Stimulated activated CD4-positive, alpha-beta T cell treated with anti-CD3 and anti-CD28 coated beads, Interleukin-4, amount 100 ng/mL, for 48 hours (primary cell): ENCODE measurements at regions not wholly inside any gene's neighbourhood (a gene's known extent, or its start where the extent isn't known, plus 50 kb on each side); places are given as distances from the start of the nearest gene placed in this dataset.
A peak's percentile ranks its signal among the peaks of the same experiment; 100 is the strongest.
"Not testable (repeated sequence)": the region's sequence is repeated elsewhere in the genome, so short reads cannot be mapped to it uniquely, and the experiment has no call there.

Source experiments
- DNase-seq, 2 donors: peaks; one replicate each; pipeline ENCODE4 v3.0.0-alpha.2; 2020; ENCODE audit warnings: low read depth in 2 of 2

DNA sequence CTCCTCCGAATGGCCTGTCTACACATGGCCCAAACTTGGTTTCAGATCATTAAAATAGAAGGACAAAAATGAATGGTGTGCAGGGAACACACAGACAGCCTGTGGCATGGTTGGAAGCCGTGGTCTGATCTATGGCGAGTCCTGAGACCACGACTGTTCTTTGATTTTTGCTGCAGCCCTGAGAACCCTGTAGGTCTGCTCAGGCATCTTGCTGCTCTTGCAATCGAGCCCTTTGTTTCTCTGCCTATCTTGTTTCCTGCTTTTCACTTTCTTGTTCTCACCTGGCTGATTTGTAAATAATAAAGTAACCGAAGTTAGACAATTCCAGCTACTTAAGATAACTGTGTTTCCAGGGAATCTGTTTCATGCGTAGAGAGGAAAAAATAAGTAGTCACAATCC, 54.1 kb upstream of the NBPF9 start:
- not testable (repeated sequence) for DNase-seq

DNA sequence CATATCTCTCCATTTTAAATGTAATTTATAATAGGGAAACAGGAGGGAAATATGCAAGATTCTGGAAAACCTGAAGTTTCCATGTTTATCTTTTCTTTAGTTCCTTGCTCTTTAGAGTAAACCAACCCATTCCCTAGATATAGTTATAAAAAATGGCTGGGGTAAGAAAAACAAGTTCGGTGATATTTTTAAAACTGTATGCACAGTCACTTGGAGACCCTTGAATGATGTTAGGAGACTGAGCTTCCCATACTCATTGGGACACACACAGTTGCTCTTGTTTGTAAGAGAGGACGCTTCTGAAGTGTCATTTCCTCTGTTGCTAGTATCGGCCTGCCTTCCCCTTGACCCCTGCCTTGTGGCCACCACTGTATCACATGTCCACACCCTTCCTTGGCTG, 55.0 kb upstream of the NBPF9 start:
- not testable (repeated sequence) for DNase-seq

DNA sequence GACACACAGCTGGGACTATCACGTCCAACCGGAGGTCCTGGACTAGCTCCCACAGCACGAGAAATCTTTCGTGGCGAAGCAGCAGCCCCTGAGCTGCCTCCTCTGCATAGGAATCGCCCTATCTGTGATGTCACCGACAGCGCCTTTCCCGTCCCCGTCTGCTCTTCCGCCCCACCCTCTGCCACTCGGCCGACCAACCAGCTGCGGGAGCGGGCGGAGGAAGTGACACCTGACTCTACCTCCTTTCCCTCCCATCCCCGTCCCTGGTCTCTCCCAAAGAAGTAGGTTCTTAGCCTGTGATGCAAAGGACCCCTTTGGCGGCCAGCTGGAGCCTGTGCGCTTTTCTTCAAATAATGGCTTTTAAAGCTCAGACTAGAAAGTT, 59.7 kb upstream of the NBPF9 start:
- not testable (repeated sequence) for DNase-seq

DNA sequence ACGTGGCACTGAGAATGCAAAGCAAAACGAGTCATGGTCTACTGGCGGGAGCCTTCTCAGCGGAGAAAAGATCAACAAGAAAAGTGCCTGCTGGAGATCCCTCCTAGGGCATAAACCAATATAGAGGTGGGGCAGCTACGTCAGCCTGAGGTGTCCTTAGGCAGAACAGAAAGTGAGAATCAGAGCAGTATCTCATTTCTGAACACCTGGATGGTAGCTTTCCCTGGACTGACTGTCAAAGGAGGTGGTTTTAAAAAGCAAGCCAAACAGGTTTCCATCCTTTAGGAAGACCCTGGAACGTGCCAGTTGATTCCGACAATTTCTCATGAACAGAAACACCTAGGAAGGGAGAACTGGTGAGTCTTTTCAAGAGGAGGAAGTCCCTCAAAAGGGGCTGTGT, 71.4 kb upstream of the NBPF9 start:
- not testable (repeated sequence) for DNase-seq

DNA sequence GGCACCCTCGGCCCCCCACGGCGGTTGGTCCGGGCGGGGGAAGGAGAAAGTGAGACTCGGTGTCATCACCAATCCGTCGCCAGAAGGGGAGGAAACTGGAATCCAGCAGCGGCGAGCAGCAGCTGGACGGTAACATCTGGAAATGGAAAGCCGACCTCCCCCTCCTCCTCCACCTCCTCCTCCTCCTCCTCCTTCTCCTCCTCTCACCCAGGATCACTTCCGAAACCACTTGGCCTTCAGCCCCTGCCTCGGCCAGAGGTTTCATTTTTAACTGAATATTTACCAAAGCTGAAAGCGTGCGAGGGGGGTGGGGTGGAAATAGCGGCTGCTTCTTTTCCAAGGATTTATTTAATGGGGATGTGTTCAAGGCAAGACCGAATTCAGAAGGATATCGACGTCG, 72.5 kb upstream of the NBPF9 start:
- not testable (repeated sequence) for DNase-seq

DNA sequence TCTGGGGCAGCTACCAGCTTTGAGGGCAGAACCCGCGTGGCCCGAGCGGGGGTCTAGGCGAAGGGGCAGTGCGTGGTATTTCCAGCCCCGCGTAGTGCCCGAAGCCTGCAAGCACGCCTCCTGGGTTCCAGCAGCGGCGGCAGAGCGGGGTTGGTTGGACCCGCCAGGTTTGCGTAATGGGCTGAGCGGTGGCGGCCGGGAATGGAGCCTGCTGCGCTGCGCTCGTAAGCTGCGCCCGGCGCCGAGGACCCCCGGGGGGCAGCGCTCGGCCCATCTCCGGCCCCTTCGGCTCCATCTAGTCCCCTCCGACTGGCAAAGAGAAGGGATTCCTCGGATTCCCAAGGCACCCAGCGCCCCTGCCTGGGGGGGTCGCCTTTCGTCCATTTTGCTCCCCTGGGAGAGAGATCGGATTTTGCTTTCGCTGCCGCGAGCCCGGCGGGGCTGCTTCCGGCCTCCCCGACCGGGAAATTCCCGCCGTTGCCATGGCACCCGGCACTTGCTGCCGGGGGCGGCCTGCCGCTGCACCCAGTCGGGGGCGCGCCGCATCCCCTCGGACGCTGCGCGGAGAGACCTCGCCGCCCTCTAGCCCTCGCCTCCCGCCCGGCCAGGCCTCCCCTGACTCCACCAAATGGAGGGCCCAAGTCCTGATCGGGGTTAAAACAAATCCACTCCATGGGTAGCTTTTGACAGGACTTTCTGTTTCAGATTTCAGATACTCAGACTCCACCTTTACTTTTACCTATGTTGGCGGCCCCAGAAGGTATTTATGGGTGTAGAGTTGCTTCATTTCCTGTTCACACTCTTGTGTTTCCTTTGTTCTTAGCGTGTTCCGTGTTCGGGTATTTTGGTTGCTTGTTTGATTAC, 73.3 kb upstream of the NBPF9 start:
- DNase-seq: peak; percentile 34 to 44

DNA sequence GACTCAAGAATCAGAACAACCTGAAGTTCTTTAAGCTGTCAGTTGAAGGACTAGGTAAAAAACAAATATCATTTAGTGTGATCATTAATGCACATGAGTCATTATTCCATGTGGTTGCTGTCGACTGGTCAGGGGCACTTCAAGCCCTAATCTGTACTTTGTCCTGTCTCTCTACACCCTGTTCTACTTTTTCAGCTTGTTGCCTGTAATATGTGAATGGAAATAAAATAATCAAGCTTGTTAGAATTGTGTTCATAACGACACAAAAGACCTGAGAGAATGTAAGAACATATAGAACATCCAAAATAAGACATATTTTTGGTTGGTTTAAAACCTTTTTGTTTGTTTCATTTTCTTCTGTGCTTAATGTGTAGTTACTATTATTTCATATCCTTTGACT, 87.4 kb upstream of the NBPF9 start:
- not testable (repeated sequence) for DNase-seq

DNA sequence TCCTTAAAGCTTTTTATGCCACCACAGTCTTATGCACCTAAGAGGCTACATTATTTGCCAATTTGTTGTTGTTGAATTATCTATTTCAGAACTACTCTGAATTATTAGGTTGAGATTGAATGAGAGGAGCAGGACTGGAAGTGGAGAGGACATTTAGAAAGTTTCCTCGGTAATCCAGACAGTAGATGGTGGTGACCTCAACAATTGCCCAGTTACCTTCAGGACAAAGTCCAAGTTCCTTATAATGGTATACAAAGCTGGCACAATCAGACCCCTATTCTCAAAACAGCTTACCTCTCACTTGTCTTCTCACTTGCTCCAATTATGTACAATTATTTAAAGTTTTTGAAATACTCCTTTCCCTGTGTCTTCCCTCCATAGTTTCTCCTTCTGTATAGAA, 93.3 kb upstream of the NBPF9 start:
- DNase-seq: not testable (repeated sequence)

DNA sequence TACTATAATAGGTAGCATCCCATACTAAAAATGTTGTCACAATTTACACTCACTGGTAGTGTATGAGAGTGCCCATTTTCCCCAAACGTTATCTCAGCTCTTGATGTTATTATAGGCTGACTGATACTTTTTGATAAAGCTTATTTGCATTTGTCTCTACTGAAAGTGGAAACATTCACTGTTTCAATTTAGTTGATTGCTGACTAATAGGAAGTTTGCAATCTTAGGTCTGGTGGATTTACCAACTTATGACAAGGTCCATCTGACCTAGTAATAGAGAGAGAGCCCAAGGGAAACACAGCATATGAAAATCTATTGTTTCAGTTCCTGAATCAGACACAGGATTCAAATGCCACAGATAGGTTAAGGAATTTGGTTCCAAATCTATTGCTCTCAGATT, 97.2 kb upstream of the NBPF9 start:
- not testable (repeated sequence) for DNase-seq

DNA sequence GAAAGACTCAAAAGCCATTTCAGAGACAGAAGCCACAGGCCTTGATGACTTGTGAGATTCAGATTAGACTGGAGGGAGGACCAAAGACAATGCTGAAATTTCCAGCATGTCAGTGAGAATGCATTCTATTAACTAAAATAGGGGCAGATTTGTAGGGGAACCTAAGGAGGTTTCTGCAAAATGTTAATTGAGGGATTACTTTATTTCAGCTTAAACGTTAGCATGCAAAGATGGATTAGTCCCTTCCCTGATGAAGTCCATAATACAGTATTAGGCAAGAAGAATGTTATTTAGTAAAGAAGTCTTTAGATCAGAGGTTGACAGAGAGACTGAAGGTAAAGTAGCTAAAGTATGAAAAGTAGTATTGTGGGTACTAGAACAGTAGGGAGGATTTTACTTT, 98.9 kb upstream of the NBPF9 start:
- DNase-seq: not testable (repeated sequence)

DNA sequence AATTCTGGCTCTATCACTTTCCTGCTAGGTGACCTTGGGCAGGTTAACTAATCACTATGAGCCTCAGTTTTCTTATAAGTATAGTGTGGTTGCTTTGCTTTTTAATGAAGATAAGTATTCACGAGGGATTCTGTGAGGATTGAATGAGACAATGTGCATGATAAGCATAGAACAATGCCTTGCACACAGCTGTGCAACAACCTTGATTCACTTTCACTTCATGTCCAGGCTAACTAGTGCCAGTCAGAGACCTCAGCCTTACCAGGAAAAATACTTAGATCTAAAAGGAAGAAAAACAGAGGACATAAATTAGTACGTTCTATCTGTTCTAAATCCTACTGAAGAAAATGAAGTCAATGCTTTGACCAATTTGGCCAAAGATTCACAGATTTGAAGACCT, 101.0 kb upstream of the NBPF9 start:
- DNase-seq: not testable (repeated sequence)

DNA sequence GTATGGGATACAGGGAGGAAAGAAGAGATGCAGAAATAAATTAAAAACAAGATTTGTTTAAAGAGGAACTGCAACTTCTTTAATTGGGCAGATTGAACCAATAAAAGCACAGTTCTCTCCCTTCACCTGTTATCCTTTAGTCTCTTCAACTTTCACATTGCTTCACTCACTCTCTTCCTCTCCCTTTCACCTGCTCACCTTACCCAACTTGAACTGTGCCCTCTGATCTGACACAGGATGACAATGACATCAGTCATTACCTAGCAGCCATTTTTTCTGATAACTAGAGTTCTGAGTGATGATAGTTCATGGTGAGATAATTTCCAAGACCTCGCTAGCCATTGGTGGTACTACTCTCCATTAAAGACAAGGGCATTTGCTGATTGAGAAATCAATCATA, 105.5 kb upstream of the NBPF9 start:
- not testable (repeated sequence) for DNase-seq

DNA sequence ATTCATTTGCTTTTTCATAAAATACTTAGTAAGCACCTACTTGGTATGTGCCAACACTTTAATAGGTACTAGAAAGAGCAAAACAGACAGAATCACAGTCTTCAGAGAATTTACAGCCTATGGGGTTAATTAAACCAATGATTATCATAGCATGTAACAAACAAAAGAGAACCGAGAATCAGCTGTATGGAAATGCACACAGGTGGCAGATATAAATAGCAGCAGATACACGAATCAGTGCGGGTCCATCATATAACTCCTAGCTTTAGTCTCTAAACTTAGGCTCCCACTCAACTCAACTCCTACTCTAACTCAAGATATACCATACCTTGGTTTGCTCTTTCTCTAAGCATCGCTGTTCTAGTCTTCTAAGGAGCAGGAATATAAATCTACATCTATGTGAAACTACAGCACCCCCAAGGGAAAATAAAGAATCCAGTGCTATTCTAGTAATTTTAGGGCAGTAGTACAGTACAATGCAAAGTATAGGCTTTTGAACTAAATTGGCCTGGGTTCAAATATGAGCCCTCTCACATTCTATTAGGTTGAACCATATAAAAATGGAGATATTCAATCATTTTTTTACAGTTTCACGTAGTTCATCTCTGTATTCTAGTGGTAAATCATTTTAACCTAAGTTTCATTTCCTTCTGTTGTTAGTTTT, 108.5 kb upstream of the NBPF9 start:
- DNase-seq: not testable (repeated sequence)

DNA sequence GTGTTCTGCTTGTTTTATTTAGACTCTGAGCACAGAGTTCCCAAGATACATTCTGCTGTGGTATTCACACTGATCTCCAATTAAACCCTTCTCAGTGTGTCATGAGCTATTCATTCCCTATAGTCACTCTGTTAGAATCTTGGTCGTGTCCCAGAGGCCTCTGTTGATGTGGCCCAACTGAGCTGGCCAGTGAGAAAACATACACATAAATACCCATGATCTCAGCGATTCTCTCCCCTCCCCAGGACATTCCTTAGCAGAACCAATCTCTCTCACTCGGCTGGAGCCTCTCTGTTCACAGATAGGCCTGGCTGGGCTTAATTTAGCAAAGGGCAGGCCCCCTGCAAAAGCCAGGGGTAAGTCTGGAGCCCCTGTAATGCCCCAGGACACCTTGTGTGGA, 109.6 kb upstream of the NBPF9 start:
- DNase-seq: not testable (repeated sequence)

DNA sequence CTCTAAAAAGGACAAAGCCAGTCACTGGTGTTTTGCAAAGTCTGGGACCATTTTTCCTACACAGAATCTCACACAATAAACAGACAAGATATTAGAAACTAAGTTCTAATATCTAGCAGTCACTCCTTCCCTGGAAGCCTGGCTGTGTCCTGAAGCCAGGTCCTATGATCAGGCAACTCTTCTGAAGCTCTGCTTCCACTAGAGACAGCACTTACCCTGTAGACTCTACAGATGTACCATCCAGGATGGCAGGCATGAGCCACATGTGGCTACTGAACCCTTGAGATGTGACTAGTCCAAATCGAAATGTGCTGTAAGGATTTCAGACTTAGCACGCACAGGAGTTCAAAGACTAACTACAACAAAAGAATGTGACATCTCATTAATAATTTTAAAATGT, 110.3 kb upstream of the NBPF9 start:
- DNase-seq: not testable (repeated sequence)

DNA sequence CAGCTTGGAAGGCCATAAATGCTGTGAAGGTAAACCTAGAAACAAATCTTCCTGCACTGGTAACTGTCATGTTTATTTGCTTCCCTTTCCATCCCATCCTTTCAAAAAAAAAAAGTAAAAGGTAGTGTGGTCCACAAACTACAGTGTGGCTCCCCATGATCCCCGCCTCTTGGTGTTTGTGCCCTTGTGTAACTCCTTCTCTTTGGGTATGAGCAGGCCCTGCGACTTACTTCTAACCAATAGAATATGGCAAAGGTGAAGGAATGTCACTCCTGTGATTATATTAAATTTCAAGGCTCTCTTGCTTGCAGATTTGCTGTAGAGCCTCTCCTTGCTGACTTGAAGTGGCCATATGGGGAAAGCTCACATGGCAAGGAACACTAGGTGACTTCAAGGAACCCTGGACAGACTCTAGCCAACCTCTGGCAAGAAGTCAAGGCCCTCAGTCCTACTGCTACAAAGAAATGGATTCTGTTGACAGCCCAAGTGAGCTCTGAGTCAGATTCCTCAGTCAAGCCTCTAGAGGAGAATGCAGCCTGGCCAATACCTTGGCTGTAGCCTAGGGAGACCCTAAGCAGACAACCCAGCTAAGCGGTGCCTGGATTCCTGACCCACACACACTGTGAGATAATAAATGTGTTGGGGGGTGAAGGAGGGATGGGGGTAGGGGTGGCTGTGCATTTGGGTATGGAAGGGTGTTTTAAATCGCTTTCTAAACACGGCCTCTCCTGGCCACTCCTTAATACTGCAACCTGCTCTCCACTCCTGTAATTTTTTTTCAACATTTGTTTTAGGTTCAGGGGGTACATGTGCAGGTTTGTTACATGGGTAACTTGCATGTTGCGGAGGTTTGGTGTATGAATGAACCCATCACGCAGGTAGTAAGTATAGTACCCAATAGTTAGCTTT, 115.0 kb upstream of the NBPF9 start:
- not testable (repeated sequence) for DNase-seq

DNA sequence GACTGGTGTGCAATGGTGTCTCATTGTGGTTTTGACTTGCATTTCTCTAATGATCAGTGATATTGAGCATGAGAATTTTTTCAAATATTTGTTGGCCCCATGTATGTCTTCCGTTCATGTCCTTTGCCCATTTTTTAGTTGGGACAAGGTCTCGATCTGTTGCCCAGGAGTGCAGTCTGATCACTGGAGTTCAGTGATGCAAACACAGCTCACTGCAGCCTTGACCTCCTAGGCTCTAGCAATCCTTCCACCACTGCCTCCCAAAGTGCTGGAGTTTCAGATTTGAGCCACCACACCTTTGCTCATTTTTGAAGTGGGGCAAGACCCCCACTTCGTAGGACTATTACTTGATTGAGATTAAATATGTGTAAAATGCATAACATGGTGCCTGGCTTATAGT, 116.2 kb upstream of the NBPF9 start:
- not testable (repeated sequence) for DNase-seq

DNA sequence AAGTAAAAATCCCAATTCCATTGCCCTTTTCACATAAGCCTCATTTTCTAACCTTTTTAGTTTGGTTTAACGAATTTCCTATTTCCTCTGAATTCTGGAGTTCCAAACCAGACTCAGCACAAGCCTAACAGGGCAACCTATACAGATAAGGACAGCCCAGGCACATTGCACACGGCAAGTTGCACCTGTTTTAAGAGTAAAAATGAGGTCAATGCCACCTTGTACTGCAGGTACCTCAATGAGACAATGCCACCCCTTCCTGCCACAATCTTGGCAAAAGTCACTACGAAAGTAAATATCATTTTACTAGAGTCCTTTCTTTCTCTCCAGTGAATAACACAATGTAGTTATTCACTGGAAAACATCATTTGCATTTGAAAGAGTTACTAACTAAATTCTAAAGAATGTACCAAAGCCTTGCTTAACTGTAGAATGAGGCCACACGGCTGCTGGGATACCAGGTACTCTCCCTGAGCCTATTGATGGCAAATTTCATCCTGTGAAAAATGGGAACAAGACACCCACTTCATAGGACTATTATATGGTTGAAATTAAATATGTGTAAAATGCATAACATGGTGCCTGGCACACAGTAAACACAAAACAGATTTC, 117.2 kb upstream of the NBPF9 start:
- not testable (repeated sequence) for DNase-seq

DNA sequence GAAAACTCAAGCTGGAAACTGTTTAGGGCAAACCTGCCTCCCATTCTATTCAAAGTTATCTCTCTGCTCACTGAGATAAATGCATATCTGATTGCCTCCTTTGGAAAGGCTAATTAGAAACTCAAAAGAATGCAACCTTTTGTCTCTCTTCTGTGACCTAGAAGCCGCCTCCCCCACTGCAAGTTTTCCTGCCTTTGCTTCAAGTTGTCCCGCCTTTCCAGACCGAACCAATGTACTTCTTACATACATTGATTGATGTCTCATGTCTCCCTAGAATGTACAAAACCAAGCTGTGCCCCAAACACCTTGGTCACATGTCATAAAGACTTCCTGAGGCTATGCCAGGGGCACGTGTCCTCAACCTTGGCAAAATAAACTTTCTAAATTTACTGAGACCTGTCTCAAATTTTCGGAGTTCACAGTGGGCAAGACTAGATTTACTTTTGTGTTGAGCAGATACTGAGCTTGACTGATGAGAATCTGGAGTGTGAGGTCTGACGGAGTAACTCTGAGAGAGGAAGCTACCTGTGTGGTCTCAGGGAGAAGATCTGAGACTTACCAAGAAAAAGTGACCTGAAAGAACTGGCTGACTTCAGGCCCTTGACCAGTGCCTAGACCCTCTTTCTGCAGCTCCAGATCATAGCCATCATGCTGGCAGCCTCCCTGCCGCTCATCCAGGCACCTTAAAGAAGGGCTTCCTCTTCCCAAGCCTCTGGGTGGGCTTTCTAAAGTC, 124.7 kb upstream of the NBPF9 start:
- not testable (repeated sequence) for DNase-seq

DNA sequence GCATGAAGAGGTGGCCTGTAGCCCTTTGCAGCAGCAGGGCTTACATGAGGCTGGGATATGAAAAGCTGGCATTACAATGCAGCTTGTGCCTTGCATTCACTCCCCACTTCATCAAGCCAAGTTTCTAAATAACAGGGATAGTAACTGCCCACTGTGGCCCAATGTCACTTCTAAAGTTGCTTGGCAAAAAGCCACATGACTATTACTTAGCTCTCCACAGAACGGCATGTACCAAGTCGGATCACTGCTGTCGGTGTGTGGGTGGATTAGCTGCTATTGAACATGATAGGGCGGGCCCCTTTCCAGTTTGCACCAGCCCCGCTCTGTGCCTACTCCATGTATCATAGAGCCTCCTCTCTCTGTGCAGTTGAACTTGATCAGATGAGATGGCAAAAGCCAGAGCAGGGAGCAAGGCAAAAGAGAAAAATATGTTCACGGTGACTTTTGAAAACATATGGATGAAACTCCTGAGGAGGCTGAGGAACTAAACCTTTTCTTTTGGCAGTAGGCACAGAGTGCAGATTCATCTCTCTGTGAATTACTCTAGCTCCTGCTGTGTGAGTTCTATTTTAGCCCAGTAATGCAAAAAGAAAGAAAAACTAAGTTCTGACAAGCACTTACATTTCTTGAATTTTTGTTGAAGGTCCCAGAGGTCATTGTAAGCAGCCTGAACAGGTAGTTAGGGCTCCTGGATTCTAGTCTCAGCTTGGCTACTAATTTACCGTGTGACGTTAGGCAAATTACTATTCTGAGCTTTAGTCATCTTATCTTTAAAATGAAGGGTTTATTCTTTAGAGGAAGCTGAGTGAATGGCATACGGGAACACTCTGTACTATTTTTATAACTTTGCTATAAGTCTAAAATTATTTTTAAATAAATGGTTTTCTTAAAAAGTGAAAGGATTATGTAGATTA, 125.6 kb upstream of the NBPF9 start:
- DNase-seq: not testable (repeated sequence)
